PC-3 (cell line): ENCODE measurements at regions not wholly inside any gene's neighbourhood (a gene's known extent, or its start where the extent isn't known, plus 50 kb on each side); places are given as distances from the start of the nearest gene placed in this dataset.

Experiments
- EZH2phosphoT487 ChIP-seq: fragments of 300-600 bp; sonication (generic); IDR thresholded peaks from 2 replicates; pipeline ENCODE4 v1.6.1; 2018; ENCODE audit warnings: mild to moderate bottlenecking, antibody characterized with exemption, low read length, borderline replicate concordance
- TF ChIP-seq, protein P1 (sequence below): fragments of 300-600 bp; sonication (generic); conservative IDR thresholded peaks from 2 replicates; pipeline ENCODE4 v1.5.1; 2017; ENCODE audit warnings: antibody characterized with exemption, low read depth, mild to moderate bottlenecking, low read length

DNA sequence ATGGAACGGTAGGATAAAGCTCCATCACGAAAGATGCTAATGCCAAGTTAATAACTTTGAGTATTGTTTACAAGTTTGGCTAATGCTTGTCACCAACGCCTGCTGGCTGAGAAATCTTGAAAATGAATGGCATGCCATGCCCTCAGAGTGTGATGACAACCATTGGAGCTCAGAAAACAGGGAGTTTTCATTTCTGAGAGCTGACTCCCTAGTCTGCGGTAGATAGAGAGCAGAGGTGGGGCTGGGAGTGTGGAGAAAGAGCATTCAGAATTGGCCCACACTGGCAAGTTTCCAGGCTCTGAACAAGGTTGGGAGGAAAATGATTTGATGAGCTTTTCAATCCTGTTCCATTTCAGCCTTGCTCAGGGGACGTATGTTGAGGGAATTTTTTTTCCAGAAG is 183.9 kb downstream of the CPEB2 start:
- TF ChIP-seq, protein P1, sequence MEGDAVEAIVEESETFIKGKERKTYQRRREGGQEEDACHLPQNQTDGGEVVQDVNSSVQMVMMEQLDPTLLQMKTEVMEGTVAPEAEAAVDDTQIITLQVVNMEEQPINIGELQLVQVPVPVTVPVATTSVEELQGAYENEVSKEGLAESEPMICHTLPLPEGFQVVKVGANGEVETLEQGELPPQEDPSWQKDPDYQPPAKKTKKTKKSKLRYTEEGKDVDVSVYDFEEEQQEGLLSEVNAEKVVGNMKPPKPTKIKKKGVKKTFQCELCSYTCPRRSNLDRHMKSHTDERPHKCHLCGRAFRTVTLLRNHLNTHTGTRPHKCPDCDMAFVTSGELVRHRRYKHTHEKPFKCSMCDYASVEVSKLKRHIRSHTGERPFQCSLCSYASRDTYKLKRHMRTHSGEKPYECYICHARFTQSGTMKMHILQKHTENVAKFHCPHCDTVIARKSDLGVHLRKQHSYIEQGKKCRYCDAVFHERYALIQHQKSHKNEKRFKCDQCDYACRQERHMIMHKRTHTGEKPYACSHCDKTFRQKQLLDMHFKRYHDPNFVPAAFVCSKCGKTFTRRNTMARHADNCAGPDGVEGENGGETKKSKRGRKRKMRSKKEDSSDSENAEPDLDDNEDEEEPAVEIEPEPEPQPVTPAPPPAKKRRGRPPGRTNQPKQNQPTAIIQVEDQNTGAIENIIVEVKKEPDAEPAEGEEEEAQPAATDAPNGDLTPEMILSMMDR = no peak
- no peak for TF ChIP-seq EZH2phosphoT487
